ENCODE measurements at regions not wholly inside any gene's neighbourhood (a gene's known extent, or its start where the extent isn't known, plus 50 kb on each side); places are given as distances from the start of the nearest gene placed in this dataset.
A peak's percentile ranks its signal among the peaks of the same experiment; 100 is the strongest.

GRCh38 chr11:116217441-116217840 lies 555.3 kb downstream of the BUD13 start:
- DNase-seq (ENCODE audit: low spot score, unreplicated experiment) = no peak
- Mint-ChIP-seq H3K9me3 (ENCODE audit: low read depth) (peaks cover 7% of the 10 kb centered on the region), H3K4me1 (ENCODE audit: low read depth) (no peaks in the 10 kb centered on the region), H3K27me3 (peaks cover 12% of the 10 kb centered on the region), H3K27ac (no peak overlapping the region), H3K36me3 (ENCODE audit: insufficient read depth) (no peaks in the 10 kb centered on the region), H3K4me3 (ENCODE audit: low read depth) (no peak overlapping the region)
- TF ChIP-seq CTCF (IDR thresholded peaks at IDR 0.05; ENCODE audit: unreplicated experiment) = no peak

GRCh38 chr11:116217006-116217405 lies 555.8 kb downstream of the BUD13 start:
- no peak for DNase-seq (ENCODE audit: low spot score, unreplicated experiment)
- Mint-ChIP-seq H3K9me3 (ENCODE audit: low read depth) (peaks cover 7% of the 10 kb centered on the region), H3K36me3 (ENCODE audit: insufficient read depth) (no peaks in the 10 kb centered on the region), H3K27me3 (peaks cover 11% of the 10 kb centered on the region), H3K4me1 (ENCODE audit: low read depth) (no peaks in the 10 kb centered on the region), H3K27ac (no peak overlapping the region), H3K4me3 (ENCODE audit: low read depth) (no peak overlapping the region)
- TF ChIP-seq CTCF (IDR thresholded peaks at IDR 0.05; ENCODE audit: unreplicated experiment) = no peak

- Mint-ChIP-seq H3K27me3 (peaks cover 11% of the 10 kb centered on the region), H3K9me3 (ENCODE audit: low read depth) (peaks cover 7% of the 10 kb centered on the region), H3K4me3 (ENCODE audit: low read depth) (no peak overlapping the region), H3K36me3 (ENCODE audit: insufficient read depth) (no peaks in the 10 kb centered on the region), H3K27ac (no peak overlapping the region), H3K4me1 (ENCODE audit: low read depth) (no peaks in the 10 kb centered on the region)
- TF ChIP-seq CTCF (IDR thresholded peaks at IDR 0.05; ENCODE audit: unreplicated experiment) = peak; percentile 50
- DNase-seq (ENCODE audit: low spot score, unreplicated experiment) = no peak
These were observed 557.2 kb downstream of the BUD13 start for GRCh38 chr11:116215471-116216113.

GRCh38 chr11:116211147-116211546 lies 561.6 kb downstream of the BUD13 start:
- no peaks in the 10 kb centered on the region for H3K36me3 Mint-ChIP-seq (ENCODE audit: insufficient read depth)
- peaks cover 3% of the 10 kb centered on the region for H3K4me1 Mint-ChIP-seq (ENCODE audit: low read depth)
- no peak for DNase-seq (ENCODE audit: low spot score, unreplicated experiment)
- H3K9me3 Mint-ChIP-seq (ENCODE audit: low read depth) = no peaks in the 10 kb centered on the region
- no peak for TF ChIP-seq CTCF (IDR thresholded peaks at IDR 0.05; ENCODE audit: unreplicated experiment)
- no peak overlapping the region for H3K4me3 Mint-ChIP-seq (ENCODE audit: low read depth)
- no peak overlapping the region for H3K27ac Mint-ChIP-seq
- H3K27me3 Mint-ChIP-seq = peaks cover 7% of the 10 kb centered on the region

- TF ChIP-seq CTCF (IDR thresholded peaks at IDR 0.05; ENCODE audit: unreplicated experiment) = no peak
- H3K27ac Mint-ChIP-seq = no peak overlapping the region
- H3K4me3 Mint-ChIP-seq (ENCODE audit: low read depth) = no peak overlapping the region
- no peak for DNase-seq (ENCODE audit: low spot score, unreplicated experiment)
- no peaks in the 10 kb centered on the region for H3K36me3 Mint-ChIP-seq (ENCODE audit: insufficient read depth)
- no peaks in the 10 kb centered on the region for H3K9me3 Mint-ChIP-seq (ENCODE audit: low read depth)
- H3K4me1 Mint-ChIP-seq (ENCODE audit: low read depth) = peaks cover 3% of the 10 kb centered on the region
- H3K27me3 Mint-ChIP-seq = peaks cover 7% of the 10 kb centered on the region
These were observed 562.1 kb downstream of the BUD13 start for GRCh38 chr11:116210663-116211062.

Measured in progenitor cell of endocrine pancreas (in vitro differentiated cells).